ENCODE measurements at regions not wholly inside any gene's neighbourhood (a gene's known extent, or its start where the extent isn't known, plus 50 kb on each side); places are given as distances from the start of the nearest gene placed in this dataset.

DNA sequence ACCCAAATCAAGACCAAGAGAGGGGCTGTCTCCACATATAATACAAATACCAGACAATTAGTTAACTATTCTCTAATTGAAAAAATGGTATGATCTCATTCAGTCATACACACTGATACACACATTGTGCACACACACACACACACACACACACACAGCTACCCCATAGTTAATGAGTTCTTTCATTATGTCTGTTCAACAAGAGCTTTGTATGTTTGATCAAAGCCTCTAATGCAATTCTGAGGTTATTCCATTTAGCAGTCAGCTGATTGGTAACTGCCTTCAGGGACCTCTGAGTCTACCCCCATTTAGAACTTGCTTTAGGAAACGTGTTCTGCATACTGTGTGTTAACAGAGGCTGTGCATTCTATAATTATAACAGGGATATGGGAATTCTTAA lies 741.4 kb upstream of the LRRTM4 start:
- Mint-ChIP-seq H3K27ac (no peak overlapping the region), H3K4me1 (no peaks in the 10 kb centered on the region), H3K4me3 (no peak overlapping the region), H3K36me3 (no peaks in the 10 kb centered on the region), H3K9me3 (peaks cover 2 to 36% (median 19%) of the 10 kb centered on the region in 5 donors), H3K27me3 (no peaks in the 10 kb centered on the region)
- Histone ChIP-seq H3K27me3 (ENCODE audit: insufficient read depth, low read length, poor library complexity, severe bottlenecking) (no peaks in the 10 kb centered on the region), H3K4me1 (ENCODE audit: insufficient read depth, low read length) (no peaks in the 10 kb centered on the region), H3K9me3 (ENCODE audit: low read length) (no peaks in the 10 kb centered on the region), H3K36me3 (ENCODE audit: insufficient read depth, low read length) (no peaks in the 10 kb centered on the region), H3K4me3 (ENCODE audit: low read length) (no peak overlapping the region), H3K27ac (ENCODE audit: low read depth, low read length) (no peak overlapping the region)
- CTCF ChIA-PET = no interaction called here
- POLR2A ChIA-PET = no interaction called here
- DNase-seq = no peak

DNA sequence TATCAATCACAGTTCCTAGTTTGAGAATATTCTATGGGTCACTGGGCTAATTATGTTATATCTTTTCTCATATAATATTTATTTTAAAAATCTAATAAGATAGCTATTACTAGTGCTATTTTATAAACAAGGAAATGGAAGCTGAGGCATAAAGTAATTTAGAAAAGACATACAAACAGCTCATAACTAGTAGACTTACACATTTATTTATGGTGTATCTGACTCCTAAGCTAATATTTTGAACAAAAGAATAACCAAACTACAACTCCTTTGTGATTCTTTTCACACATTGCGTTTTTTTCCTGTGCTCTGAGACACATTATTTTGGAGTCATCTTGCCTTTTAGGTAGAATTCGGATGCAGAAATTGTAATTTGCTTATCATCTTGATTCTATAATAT lies 742.0 kb upstream of the LRRTM4 start:
- Histone ChIP-seq H3K4me3 (ENCODE audit: low read length) (no peak overlapping the region), H3K36me3 (ENCODE audit: insufficient read depth, low read length) (no peaks in the 10 kb centered on the region), H3K4me1 (ENCODE audit: insufficient read depth, low read length) (no peaks in the 10 kb centered on the region), H3K27ac (ENCODE audit: low read depth, low read length) (no peak overlapping the region), H3K9me3 (ENCODE audit: low read length) (no peaks in the 10 kb centered on the region), H3K27me3 (ENCODE audit: insufficient read depth, low read length, poor library complexity, severe bottlenecking) (no peaks in the 10 kb centered on the region)
- CTCF ChIA-PET = no interaction called here
- Mint-ChIP-seq H3K9me3 (peaks cover 5 to 37% (median 23%) of the 10 kb centered on the region in 5 donors), H3K4me1 (no peaks in the 10 kb centered on the region), H3K27me3 (no peaks in the 10 kb centered on the region), H3K4me3 (no peak overlapping the region), H3K36me3 (no peaks in the 10 kb centered on the region), H3K27ac (no peak overlapping the region)
- no peak for DNase-seq
- POLR2A ChIA-PET = no interaction called here

DNA sequence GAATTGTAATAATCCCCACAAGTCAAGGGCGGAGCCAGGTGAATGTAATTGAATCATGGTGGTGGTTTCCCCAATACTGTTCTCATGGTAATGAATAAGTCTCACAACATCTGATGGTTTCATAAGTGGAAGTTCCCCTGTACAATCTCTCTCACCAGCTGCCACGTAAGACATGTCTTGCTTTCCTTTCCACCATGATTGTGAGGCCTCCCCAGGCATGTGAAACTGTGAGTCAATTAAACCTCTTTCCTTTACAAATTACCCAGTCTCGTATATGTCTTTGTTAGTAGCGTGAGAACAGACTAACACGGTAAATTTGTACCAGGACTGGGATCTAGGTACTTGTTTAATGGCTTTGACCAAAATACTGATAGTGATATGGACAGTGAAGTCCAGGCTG lies 744.3 kb upstream of the REG3G start:
- no peak overlapping the region for H3K4me3 ChIP-seq (ENCODE audit: low read length)
- H3K36me3 ChIP-seq (ENCODE audit: insufficient read depth, low read length) = no peaks in the 10 kb centered on the region
- H3K4me1 ChIP-seq (ENCODE audit: insufficient read depth, low read length) = no peaks in the 10 kb centered on the region
- H3K27me3 ChIP-seq (ENCODE audit: insufficient read depth, low read length, poor library complexity, severe bottlenecking) = no peaks in the 10 kb centered on the region
- CTCF ChIA-PET = no interaction called here
- Mint-ChIP-seq H3K4me3 (no peak overlapping the region), H3K27ac (no peak overlapping the region), H3K4me1 (no peaks in the 10 kb centered on the region), H3K9me3 (peaks cover 9 to 22% (median 16%) of the 10 kb centered on the region in 5 donors), H3K36me3 (peaks cover 0 to 2% (median 0%) of the 10 kb centered on the region in 3 donors), H3K27me3 (no peaks in the 10 kb centered on the region)
- no peak overlapping the region for H3K27ac ChIP-seq (ENCODE audit: low read depth, low read length)
- no peak for DNase-seq
- H3K9me3 ChIP-seq (ENCODE audit: low read length) = no peaks in the 10 kb centered on the region
- POLR2A ChIA-PET = no interaction called here

DNA sequence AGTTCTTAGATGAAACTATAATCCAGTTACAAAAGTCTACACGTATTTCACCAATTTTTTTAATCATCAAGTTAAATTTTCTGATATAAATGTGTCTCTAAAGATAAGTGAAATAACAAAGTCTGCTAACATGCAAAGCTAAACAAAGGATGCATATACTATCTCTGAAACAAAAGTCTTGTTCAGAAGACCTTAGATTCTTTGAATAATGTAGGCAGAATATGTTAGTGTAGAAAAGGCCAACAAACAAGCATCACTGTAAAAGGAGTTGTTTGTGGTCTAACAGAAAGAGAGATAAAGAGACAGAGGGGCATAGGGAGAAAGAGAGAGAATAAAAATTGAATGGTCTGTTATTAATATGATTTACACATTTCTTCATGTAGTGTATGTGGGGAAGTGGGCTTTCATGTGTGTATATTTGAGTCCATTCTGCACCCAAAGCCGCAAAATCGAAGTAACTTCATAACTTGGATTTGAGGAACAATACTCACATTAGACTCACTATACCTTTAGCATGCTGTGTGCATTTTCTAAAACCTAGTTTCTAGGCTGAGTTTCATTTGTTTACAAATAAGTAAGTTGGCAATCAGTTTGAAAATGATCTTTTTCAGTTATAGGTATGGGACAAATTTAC lies 734.8 kb upstream of the REG3G start:
- H3K4me3 ChIP-seq (ENCODE audit: low read length) = no peak overlapping the region
- no peaks in the 10 kb centered on the region for H3K9me3 ChIP-seq (ENCODE audit: low read length)
- no peak overlapping the region for H3K27ac ChIP-seq (ENCODE audit: low read depth, low read length)
- H3K4me1 ChIP-seq (ENCODE audit: insufficient read depth, low read length) = no peaks in the 10 kb centered on the region
- no peaks in the 10 kb centered on the region for H3K27me3 Mint-ChIP-seq
- POLR2A ChIA-PET = no interaction called here
- no peak for DNase-seq
- H3K36me3 Mint-ChIP-seq = no peaks in the 10 kb centered on the region
- no peaks in the 10 kb centered on the region for H3K27me3 ChIP-seq (ENCODE audit: insufficient read depth, low read length, poor library complexity, severe bottlenecking)
- H3K36me3 ChIP-seq (ENCODE audit: insufficient read depth, low read length) = no peaks in the 10 kb centered on the region
- peaks cover 2 to 39% (median 12%) of the 10 kb centered on the region in 5 donors for H3K9me3 Mint-ChIP-seq
- CTCF ChIA-PET = no interaction called here
- no peak overlapping the region for H3K4me3 Mint-ChIP-seq
- H3K4me1 Mint-ChIP-seq = no peaks in the 10 kb centered on the region
- H3K27ac Mint-ChIP-seq = peak overlapping the region in 1 of 8 donors; percentile 41

DNA sequence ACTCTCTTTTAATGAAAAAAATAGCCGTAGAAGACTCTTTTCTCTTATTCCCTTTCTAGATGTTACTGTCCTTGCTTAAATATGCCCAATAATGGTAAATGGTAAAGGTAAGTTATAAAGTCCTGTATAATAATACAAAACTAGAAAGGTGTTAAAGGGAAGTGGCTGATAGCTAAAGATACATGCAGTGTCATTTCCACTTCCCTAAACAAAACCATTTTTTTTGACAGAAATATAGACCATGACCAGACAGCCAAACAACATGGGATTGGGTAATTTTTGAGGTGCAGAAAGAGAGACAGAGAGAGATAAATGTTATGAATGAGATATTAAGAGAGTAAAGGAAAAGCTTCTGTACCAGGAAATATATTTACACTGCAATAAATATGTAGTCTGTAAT lies 731.7 kb upstream of the REG3G start:
- Histone ChIP-seq H3K4me1 (ENCODE audit: insufficient read depth, low read length) (no peaks in the 10 kb centered on the region), H3K27ac (ENCODE audit: low read depth, low read length) (no peak overlapping the region), H3K27me3 (ENCODE audit: insufficient read depth, low read length, poor library complexity, severe bottlenecking) (no peaks in the 10 kb centered on the region), H3K9me3 (ENCODE audit: low read length) (peaks cover 4% of the 10 kb centered on the region), H3K4me3 (ENCODE audit: low read length) (no peak overlapping the region), H3K36me3 (ENCODE audit: insufficient read depth, low read length) (no peaks in the 10 kb centered on the region)
- Mint-ChIP-seq H3K36me3 (no peaks in the 10 kb centered on the region), H3K4me3 (no peak overlapping the region), H3K4me1 (no peaks in the 10 kb centered on the region), H3K27ac (no peak overlapping the region), H3K9me3 (peaks cover 0 to 36% (median 14%) of the 10 kb centered on the region in 5 donors), H3K27me3 (no peaks in the 10 kb centered on the region)
- ChIA-PET POLR2A (no interaction called here), CTCF (no interaction called here)
- DNase-seq = no peak

DNA sequence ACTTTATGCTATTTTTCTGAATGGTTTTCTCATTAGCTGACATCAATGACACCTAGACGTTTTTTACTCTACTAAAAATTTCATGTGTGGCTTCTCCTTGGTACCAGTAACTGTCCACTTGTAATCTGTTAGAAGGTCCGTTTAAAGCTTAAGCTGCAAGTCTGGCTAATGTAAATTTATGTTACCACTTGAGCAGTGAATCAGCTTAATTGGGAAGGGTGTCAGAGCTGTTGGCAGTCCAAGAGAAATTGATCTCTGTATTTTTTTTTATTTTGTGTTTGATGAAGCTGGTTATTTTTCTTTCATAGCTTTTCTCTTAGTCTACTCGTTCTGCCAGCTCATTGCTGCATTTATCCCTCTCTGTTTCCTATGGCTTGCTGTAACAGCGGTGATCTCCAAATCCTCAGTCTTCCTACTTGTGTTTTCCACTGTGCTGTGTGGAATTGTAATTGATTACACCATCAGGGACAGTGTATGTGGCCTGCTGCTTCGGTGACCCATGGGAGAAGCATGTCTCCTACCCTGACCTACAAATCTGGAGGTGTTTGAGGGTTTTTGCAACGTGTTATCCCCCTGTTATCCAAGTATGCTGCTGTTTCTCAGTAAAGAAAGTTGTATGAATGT lies 724.2 kb upstream of the REG3G start:
- Mint-ChIP-seq H3K27me3 (no peaks in the 10 kb centered on the region), H3K9me3 (peaks cover 7 to 25% (median 11%) of the 10 kb centered on the region in 5 donors), H3K4me3 (no peak overlapping the region), H3K4me1 (no peaks in the 10 kb centered on the region), H3K36me3 (no peaks in the 10 kb centered on the region), H3K27ac (no peak overlapping the region)
- H3K9me3 ChIP-seq (ENCODE audit: low read length) = peaks cover 4% of the 10 kb centered on the region
- H3K4me1 ChIP-seq (ENCODE audit: insufficient read depth, low read length) = no peaks in the 10 kb centered on the region
- no peak overlapping the region for H3K27ac ChIP-seq (ENCODE audit: low read depth, low read length)
- CTCF ChIA-PET = no interaction called here
- no peak overlapping the region for H3K4me3 ChIP-seq (ENCODE audit: low read length)
- H3K36me3 ChIP-seq (ENCODE audit: insufficient read depth, low read length) = no peaks in the 10 kb centered on the region
- DNase-seq = no peak
- H3K27me3 ChIP-seq (ENCODE audit: insufficient read depth, low read length, poor library complexity, severe bottlenecking) = no peaks in the 10 kb centered on the region
- POLR2A ChIA-PET = no interaction called here

DNA sequence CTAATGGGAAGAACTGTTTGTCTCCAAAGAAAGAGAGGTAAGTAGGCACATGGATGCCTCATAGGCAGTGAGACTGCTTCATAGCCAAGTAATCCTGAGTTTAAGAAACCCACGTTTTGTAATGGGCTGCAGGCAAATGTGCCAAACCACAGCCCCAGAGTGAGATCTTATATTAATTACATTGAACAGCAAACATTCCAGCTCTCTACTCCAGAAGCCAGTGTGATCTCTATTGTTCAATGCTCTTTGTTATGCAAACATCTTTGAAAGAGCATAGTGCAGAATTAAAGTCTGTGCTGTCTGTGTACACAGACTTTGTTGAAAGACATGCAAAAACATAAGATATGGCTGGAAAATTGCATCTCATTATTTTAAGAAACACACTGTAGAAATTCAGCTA lies 720.8 kb upstream of the REG3G start:
- no peaks in the 10 kb centered on the region for H3K27me3 ChIP-seq (ENCODE audit: insufficient read depth, low read length, poor library complexity, severe bottlenecking)
- H3K4me1 ChIP-seq (ENCODE audit: insufficient read depth, low read length) = no peaks in the 10 kb centered on the region
- H3K36me3 Mint-ChIP-seq = no peaks in the 10 kb centered on the region
- no peak overlapping the region for H3K4me3 Mint-ChIP-seq
- H3K27ac Mint-ChIP-seq = no peak overlapping the region
- H3K4me3 ChIP-seq (ENCODE audit: low read length) = no peak overlapping the region
- H3K9me3 Mint-ChIP-seq = peaks cover 9 to 31% (median 17%) of the 10 kb centered on the region in 5 donors
- CTCF ChIA-PET = no interaction called here
- POLR2A ChIA-PET = no interaction called here
- H3K36me3 ChIP-seq (ENCODE audit: insufficient read depth, low read length) = no peaks in the 10 kb centered on the region
- H3K27ac ChIP-seq (ENCODE audit: low read depth, low read length) = no peak overlapping the region
- H3K9me3 ChIP-seq (ENCODE audit: low read length) = no peaks in the 10 kb centered on the region
- DNase-seq = no peak
- H3K4me1 Mint-ChIP-seq = no peaks in the 10 kb centered on the region
- H3K27me3 Mint-ChIP-seq = no peaks in the 10 kb centered on the region

DNA sequence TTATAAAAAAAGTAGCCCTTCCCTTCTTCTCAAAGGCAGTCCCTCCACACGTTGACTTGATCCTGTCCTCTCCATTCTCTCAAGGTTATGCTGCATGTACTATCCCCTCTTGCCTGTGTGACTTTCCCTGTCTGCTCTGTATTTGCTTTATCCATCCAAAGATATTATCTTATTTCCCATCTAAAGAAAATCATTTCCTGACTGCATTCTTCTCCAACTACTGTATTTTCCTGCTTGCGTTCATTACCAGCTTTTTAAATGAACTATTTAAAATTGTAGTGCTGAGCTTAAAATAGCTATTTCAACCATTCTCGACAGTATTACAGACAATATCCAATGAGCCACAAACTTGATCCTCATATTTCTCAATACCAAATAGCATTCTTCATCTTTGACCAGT lies 716.0 kb upstream of the REG3G start:
- Histone ChIP-seq H3K27ac (ENCODE audit: low read depth, low read length) (no peak overlapping the region), H3K27me3 (ENCODE audit: insufficient read depth, low read length, poor library complexity, severe bottlenecking) (no peaks in the 10 kb centered on the region), H3K4me1 (ENCODE audit: insufficient read depth, low read length) (no peaks in the 10 kb centered on the region), H3K4me3 (ENCODE audit: low read length) (no peak overlapping the region), H3K36me3 (ENCODE audit: insufficient read depth, low read length) (no peaks in the 10 kb centered on the region), H3K9me3 (ENCODE audit: low read length) (no peaks in the 10 kb centered on the region)
- no peak for DNase-seq
- H3K4me3 Mint-ChIP-seq = no peak overlapping the region
- no peaks in the 10 kb centered on the region for H3K36me3 Mint-ChIP-seq
- H3K4me1 Mint-ChIP-seq = no peaks in the 10 kb centered on the region
- H3K27me3 Mint-ChIP-seq = no peaks in the 10 kb centered on the region
- H3K27ac Mint-ChIP-seq = no peak overlapping the region
- POLR2A ChIA-PET = no interaction called here
- H3K9me3 Mint-ChIP-seq = peaks cover 11 to 38% (median 22%) of the 10 kb centered on the region in 5 donors
- CTCF ChIA-PET = no interaction called here
